ENCODE measurements at regions not wholly inside any gene's neighbourhood (a gene's known extent, or its start where the extent isn't known, plus 50 kb on each side); places are given as distances from the start of the nearest gene placed in this dataset.
"Not testable (repeated sequence)": the region's sequence is repeated elsewhere in the genome, so short reads cannot be mapped to it uniquely, and the experiment has no call there.

GRCh38 chr2:220556658-220557057, 929.2 kb downstream of the SLC4A3 start:
- no peak for DNase-seq (ENCODE audit: low spot score)

GRCh38 chr2:220560192-220560591, 932.8 kb downstream of the SLC4A3 start:
- DNase-seq (ENCODE audit: low spot score), result no peak

- no peak for DNase-seq (ENCODE audit: low spot score)
Measured at GRCh38 chr2:220562375-220563140, 935.1 kb downstream of the SLC4A3 start.

GRCh38 chr2:220568296-220568695, 940.9 kb downstream of the SLC4A3 start:
- DNase-seq (ENCODE audit: low spot score), result no peak

GRCh38 chr2:220569112-220569897, 941.9 kb downstream of the SLC4A3 start:
- peak; percentile 8 for DNase-seq (ENCODE audit: low spot score)

- no peak for DNase-seq (ENCODE audit: low spot score)
Measured at GRCh38 chr2:220572385-220572784, 945.0 kb downstream of the SLC4A3 start.

- no peak for DNase-seq (ENCODE audit: low spot score)
Measured at GRCh38 chr2:220574038-220574437, 946.6 kb downstream of the SLC4A3 start.

GRCh38 chr2:220575963-220576362, 948.5 kb downstream of the SLC4A3 start:
- DNase-seq (ENCODE audit: low spot score), result no peak

GRCh38 chr2:220579452-220579851, 952.0 kb downstream of the SLC4A3 start:
- no peak for DNase-seq (ENCODE audit: low spot score)

GRCh38 chr2:220580113-220580512, 952.7 kb downstream of the SLC4A3 start:
- DNase-seq (ENCODE audit: low spot score), result no peak

GRCh38 chr2:220583725-220584124, 956.3 kb downstream of the SLC4A3 start:
- DNase-seq (ENCODE audit: low spot score), result no peak

GRCh38 chr2:220585241-220585640, 957.8 kb downstream of the SLC4A3 start:
- DNase-seq (ENCODE audit: low spot score), result no peak

- no peak for DNase-seq (ENCODE audit: low spot score)
Measured at GRCh38 chr2:220586980-220587530, 959.6 kb downstream of the SLC4A3 start.

GRCh38 chr2:220588148-220588547, 960.7 kb downstream of the SLC4A3 start:
- DNase-seq (ENCODE audit: low spot score), result no peak

GRCh38 chr2:220590476-220590875, 963.0 kb downstream of the SLC4A3 start:
- DNase-seq (ENCODE audit: low spot score), result no peak

GRCh38 chr2:220593526-220593925, 966.1 kb downstream of the SLC4A3 start:
- DNase-seq (ENCODE audit: low spot score), result no peak

- no peak for DNase-seq (ENCODE audit: low spot score)
Measured at GRCh38 chr2:220601674-220602073, 970.4 kb downstream of the EPHA4 start.

- DNase-seq (ENCODE audit: low spot score), result not testable (repeated sequence)
Measured at GRCh38 chr2:220613004-220613403, 959.1 kb downstream of the EPHA4 start.

GRCh38 chr2:220614064-220614463, 958.0 kb downstream of the EPHA4 start:
- DNase-seq (ENCODE audit: low spot score), result no peak

- no peak for DNase-seq (ENCODE audit: low spot score)
Measured at GRCh38 chr2:220619525-220620220, 952.4 kb downstream of the EPHA4 start.

- DNase-seq (ENCODE audit: low spot score), result no peak
Measured at GRCh38 chr2:220626603-220627002, 945.5 kb downstream of the EPHA4 start.

- no peak for DNase-seq (ENCODE audit: low spot score)
Measured at GRCh38 chr2:220628252-220628651, 943.9 kb downstream of the EPHA4 start.

All from Ammon's horn (tissue), 1 donor.